Glutamatergic neuron (in vitro differentiated cells): ENCODE measurements at regions not wholly inside any gene's neighbourhood (a gene's known extent, or its start where the extent isn't known, plus 50 kb on each side); places are given as distances from the start of the nearest gene placed in this dataset.

ENCODE experiments used
- DNase-seq: peaks from one replicate; pipeline ENCODE4 v3.0.0; 2022
- H3K27ac Mint-ChIP-seq: one replicate; pipeline ENCODE4 v1.8.0; 2020; ENCODE audit warnings: mild to moderate bottlenecking, mixed read lengths, inconsistent platforms; ENCODE audit not compliant: unreplicated experiment
- H3K27me3 Mint-ChIP-seq: one replicate; pipeline ENCODE4 v1.8.0; 2020; ENCODE audit warnings: mild to moderate bottlenecking, moderate library complexity, mixed read lengths, inconsistent platforms; ENCODE audit not compliant: unreplicated experiment
- H3K36me3 Mint-ChIP-seq: one replicate; pipeline ENCODE4 v1.8.0; 2020; ENCODE audit warnings: mild to moderate bottlenecking, mixed read lengths, inconsistent platforms; ENCODE audit not compliant: unreplicated experiment
- H3K4me1 Mint-ChIP-seq: one replicate; pipeline ENCODE4 v1.8.0; 2020; ENCODE audit warnings: mild to moderate bottlenecking, low read depth, mixed read lengths, inconsistent platforms; ENCODE audit not compliant: unreplicated experiment
- H3K4me3 Mint-ChIP-seq: one replicate; pipeline ENCODE4 v1.8.0; 2020; ENCODE audit warnings: mild to moderate bottlenecking, mixed read lengths, inconsistent platforms; ENCODE audit not compliant: unreplicated experiment
- H3K9me3 Mint-ChIP-seq: one replicate; pipeline ENCODE4 v1.8.0; 2020; ENCODE audit warnings: mild to moderate bottlenecking, moderate library complexity, mixed read lengths, inconsistent platforms; ENCODE audit not compliant: unreplicated experiment
- TF ChIP-seq, protein P1 (sequence below): fragments of 200-600 bp; sonication (generic); IDR thresholded peaks from one replicate; pipeline ENCODE4 v1.5.0; 2021; ENCODE audit not compliant: partially characterized antibody, unreplicated experiment

- Mint-ChIP-seq H3K9me3 (no peaks in the 10 kb centered on the region), H3K27me3 (no peaks in the 10 kb centered on the region), H3K36me3 (no peaks in the 10 kb centered on the region), H3K27ac (no peak overlapping the region), H3K4me1 (no peaks in the 10 kb centered on the region), H3K4me3 (no peak overlapping the region)
- TF ChIP-seq, protein P1, sequence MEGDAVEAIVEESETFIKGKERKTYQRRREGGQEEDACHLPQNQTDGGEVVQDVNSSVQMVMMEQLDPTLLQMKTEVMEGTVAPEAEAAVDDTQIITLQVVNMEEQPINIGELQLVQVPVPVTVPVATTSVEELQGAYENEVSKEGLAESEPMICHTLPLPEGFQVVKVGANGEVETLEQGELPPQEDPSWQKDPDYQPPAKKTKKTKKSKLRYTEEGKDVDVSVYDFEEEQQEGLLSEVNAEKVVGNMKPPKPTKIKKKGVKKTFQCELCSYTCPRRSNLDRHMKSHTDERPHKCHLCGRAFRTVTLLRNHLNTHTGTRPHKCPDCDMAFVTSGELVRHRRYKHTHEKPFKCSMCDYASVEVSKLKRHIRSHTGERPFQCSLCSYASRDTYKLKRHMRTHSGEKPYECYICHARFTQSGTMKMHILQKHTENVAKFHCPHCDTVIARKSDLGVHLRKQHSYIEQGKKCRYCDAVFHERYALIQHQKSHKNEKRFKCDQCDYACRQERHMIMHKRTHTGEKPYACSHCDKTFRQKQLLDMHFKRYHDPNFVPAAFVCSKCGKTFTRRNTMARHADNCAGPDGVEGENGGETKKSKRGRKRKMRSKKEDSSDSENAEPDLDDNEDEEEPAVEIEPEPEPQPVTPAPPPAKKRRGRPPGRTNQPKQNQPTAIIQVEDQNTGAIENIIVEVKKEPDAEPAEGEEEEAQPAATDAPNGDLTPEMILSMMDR = no peak
- no peak for DNase-seq
These were observed 518.2 kb upstream of the TLE4 start for GRCh38 chr9:79053598-79053997.

DNA sequence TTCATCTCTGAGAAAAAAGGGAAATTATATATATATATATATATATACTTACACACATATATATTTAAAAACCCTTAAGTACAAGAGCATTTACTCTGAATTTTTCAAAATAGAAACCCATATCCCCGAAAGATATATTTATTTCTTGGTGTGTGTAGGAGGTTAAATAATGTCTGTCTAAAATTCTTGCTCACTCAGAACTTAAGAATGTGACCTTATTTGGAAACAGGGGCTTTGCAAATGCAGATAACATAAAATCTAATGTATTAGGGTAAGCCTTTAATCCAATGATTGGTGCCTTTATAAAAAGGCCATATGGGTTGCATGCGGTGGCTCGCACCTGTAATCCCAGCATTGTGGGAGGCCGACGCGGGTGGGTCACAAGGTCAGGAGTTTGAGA lies 517.3 kb upstream of the TLE4 start:
- TF ChIP-seq, protein P1 = no peak
- Mint-ChIP-seq H3K27me3 (no peaks in the 10 kb centered on the region), H3K9me3 (no peaks in the 10 kb centered on the region), H3K4me1 (no peaks in the 10 kb centered on the region), H3K4me3 (no peak overlapping the region), H3K36me3 (peaks cover 4% of the 10 kb centered on the region), H3K27ac (no peak overlapping the region)
- no peak for DNase-seq

DNA sequence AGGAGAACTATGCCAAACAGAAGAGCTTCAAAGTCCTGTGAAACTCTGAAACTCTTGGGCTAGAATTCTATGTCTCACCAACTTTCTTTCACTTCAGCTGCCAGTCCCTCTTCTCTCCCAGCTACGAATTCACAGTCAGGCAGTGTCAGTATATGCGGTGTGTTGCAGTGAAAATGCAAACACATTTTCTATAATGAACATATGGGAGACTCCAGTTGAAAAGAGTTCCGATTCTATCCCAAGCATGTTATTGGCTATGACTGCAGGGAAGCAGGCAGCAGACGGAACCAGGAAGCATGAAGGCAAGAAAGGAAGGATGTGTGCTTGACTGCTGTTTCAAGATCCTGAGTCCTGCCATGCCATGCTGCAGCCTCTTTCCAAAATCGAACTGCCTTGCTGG lies 515.7 kb upstream of the TLE4 start:
- no peak overlapping the region for H3K27ac Mint-ChIP-seq
- H3K4me3 Mint-ChIP-seq = no peak overlapping the region
- no peak for DNase-seq
- H3K36me3 Mint-ChIP-seq = peaks cover 4% of the 10 kb centered on the region
- TF ChIP-seq, protein P1 = no peak
- no peaks in the 10 kb centered on the region for H3K27me3 Mint-ChIP-seq
- H3K9me3 Mint-ChIP-seq = no peaks in the 10 kb centered on the region
- no peaks in the 10 kb centered on the region for H3K4me1 Mint-ChIP-seq

DNA sequence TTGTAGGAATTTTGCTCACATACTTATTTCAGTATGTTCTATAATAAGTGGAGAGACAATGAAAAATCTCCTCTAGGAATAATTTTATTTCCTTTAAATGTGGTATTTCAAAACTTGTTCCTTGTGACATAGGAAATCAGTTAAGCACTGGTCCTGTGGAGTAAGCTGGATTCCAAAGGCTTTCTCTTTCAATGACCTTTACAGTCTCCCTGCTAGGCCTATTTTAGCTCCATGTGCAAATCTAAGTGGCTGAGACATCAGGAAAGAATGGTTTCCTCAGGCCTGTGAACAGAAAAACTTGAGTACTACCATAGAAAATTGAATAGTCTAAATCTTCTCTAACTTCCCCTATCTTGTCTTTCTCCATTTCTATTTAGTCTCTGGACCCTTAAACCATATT lies 514.2 kb upstream of the TLE4 start:
- H3K27me3 Mint-ChIP-seq = no peaks in the 10 kb centered on the region
- TF ChIP-seq, protein P1 = no peak
- H3K4me3 Mint-ChIP-seq = no peak overlapping the region
- no peaks in the 10 kb centered on the region for H3K9me3 Mint-ChIP-seq
- no peak for DNase-seq
- peaks cover 4% of the 10 kb centered on the region for H3K36me3 Mint-ChIP-seq
- H3K4me1 Mint-ChIP-seq = no peaks in the 10 kb centered on the region
- no peak overlapping the region for H3K27ac Mint-ChIP-seq

GRCh38 chr9:79060766-79061165 lies 511.0 kb upstream of the TLE4 start:
- H3K27ac Mint-ChIP-seq = no peak overlapping the region
- no peaks in the 10 kb centered on the region for H3K9me3 Mint-ChIP-seq
- no peaks in the 10 kb centered on the region for H3K4me1 Mint-ChIP-seq
- DNase-seq = no peak
- peaks cover 4% of the 10 kb centered on the region for H3K36me3 Mint-ChIP-seq
- TF ChIP-seq, protein P1 = no peak
- H3K27me3 Mint-ChIP-seq = no peaks in the 10 kb centered on the region
- H3K4me3 Mint-ChIP-seq = no peak overlapping the region
